ENCODE measurements at regions not wholly inside any gene's neighbourhood (a gene's known extent, or its start where the extent isn't known, plus 50 kb on each side); places are given as distances from the start of the nearest gene placed in this dataset.

- DNase-seq = no peak
These were observed 50.2 kb upstream of the VTCN1 start for GRCh38 chr1:117260761-117261423.
